Umbilical cord (tissue), 1 donor: ENCODE measurements at regions not wholly inside any gene's neighbourhood (a gene's known extent, or its start where the extent isn't known, plus 50 kb on each side); places are given as distances from the start of the nearest gene placed in this dataset.

Experiments
- DNase-seq: peaks from one replicate; pipeline ENCODE4 v3.0.0-alpha.2; 2015; ENCODE audit warnings: low spot score

DNA sequence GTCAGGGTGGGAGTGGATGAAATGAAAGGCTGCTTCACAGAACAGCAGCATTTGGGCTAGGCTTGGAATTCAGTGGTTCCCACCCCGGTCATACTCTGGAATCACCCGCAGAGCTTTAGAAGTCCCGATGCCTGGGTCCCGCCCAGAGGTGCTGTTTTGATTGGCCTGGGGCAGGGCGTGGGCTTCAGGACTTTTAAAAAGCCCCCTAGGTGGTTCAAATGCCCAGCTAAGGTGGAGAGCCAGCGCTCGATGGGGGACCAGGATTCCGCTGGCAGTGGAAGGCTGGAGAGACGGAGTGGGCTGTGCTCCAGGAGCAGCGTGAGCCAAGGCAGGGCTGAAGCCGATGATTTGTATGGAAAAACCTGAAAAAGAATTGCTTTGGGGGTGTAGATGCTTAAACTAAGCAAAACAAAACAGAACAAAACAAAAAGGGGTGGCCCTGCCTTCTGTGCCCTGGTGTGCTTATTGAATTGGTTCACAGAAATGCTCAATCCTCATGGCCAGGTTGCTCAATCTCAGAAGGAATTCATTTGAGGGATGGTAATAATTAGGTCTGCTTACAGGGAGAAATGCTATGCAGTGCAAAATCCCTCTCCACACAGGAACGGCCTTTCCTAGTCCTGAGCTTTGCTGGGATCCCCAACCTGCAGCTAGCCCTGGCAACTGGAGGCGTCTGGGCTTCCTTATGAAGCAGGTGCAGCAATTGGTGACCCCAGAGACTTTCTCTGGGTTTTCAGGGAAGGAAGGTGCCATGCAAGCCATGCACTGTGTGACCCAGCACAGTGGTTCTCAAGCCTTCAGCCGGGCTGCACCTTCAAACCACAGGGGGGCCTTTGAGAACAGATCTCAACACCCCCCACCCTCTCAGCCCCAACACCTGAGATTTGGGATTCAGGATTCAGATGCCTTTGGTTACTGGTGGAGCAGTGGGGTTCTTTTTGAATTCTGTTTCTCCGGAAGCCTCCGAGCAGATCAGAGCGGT is 174.0 kb upstream of the ZNF618 start:
- no peak for DNase-seq

GRCh38 chr9:113705306-113705927 is 170.7 kb upstream of the ZNF618 start:
- DNase-seq: no peak

- no peak for DNase-seq
These were observed 170.1 kb upstream of the ZNF618 start for GRCh38 chr9:113705928-113706519.

GRCh38 chr9:113707953-113708695 is 168.0 kb upstream of the ZNF618 start:
- no peak for DNase-seq

- DNase-seq: no peak
These were observed 167.0 kb upstream of the ZNF618 start for GRCh38 chr9:113708821-113709713.

- DNase-seq: no peak
These were observed 166.4 kb upstream of the ZNF618 start for GRCh38 chr9:113709721-113710120.

GRCh38 chr9:113711251-113711650 is 164.9 kb upstream of the ZNF618 start:
- DNase-seq: no peak

DNA sequence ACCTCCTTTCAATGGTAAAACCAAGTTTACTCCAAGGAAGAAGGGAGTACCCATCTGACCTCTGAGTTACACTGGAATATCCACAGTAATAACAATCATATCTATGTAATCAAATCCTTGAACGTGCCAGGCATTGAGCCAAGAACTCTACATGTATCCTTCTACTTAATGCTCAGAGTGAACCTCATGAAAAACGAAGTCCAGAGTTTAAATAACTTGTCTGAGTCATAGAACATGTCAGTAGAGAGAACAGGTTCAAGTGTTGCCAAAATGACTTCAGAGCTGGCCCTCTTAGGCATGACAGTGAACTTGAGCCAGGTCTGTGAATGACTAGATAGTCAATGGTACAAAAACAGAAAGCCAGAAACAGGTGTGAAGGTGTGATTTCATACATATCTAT is 164.1 kb upstream of the ZNF618 start:
- DNase-seq: peak; percentile 4

DNA sequence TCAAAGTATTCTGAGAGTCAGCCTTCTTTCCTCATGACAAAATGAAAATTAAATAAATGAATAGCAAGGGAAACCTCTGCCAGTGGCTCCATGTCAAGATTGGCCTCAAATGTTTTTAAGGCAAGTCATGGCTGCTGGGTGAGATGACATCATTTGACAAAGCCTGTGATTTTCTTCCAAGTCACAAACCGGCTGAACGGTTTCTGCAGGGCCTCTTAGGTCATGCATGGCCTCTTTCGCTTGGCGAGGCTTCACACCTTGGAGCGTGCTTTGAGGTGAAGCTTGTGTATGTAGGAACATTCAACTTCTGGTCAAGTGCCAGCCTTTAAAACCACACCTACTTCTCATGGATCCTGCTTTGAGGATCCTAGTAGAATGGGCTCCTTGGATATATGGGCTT is 161.0 kb upstream of the ZNF618 start:
- DNase-seq: no peak

GRCh38 chr9:113719919-113720318 is 156.2 kb upstream of the ZNF618 start:
- no peak for DNase-seq

GRCh38 chr9:113720495-113720894 is 155.6 kb upstream of the ZNF618 start:
- DNase-seq: no peak

DNA sequence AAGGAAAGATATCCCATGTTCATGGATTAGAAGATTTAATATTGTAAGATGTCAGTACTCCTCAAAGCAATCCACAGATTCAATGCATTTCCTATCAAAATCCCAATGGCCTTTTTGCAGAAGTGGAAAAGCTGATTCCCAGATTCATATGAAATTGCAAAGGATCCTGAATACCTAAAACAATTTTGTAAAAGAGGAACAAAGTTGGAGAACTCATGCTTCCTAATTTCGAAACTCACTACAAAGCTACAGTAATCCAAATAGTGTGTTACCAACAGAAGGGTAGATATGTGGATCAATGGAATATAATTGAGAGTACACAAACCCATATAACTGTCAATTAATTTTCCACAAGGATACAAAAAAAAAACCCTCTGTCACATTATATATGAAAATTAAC is 154.3 kb upstream of the ZNF618 start:
- no peak for DNase-seq

- no peak for DNase-seq
These were observed 151.9 kb upstream of the ZNF618 start for GRCh38 chr9:113724202-113724601.

- DNase-seq: no peak
These were observed 147.1 kb upstream of the ZNF618 start for GRCh38 chr9:113728989-113729388.

- no peak for DNase-seq
These were observed 141.3 kb upstream of the ZNF618 start for GRCh38 chr9:113734826-113735225.

DNA sequence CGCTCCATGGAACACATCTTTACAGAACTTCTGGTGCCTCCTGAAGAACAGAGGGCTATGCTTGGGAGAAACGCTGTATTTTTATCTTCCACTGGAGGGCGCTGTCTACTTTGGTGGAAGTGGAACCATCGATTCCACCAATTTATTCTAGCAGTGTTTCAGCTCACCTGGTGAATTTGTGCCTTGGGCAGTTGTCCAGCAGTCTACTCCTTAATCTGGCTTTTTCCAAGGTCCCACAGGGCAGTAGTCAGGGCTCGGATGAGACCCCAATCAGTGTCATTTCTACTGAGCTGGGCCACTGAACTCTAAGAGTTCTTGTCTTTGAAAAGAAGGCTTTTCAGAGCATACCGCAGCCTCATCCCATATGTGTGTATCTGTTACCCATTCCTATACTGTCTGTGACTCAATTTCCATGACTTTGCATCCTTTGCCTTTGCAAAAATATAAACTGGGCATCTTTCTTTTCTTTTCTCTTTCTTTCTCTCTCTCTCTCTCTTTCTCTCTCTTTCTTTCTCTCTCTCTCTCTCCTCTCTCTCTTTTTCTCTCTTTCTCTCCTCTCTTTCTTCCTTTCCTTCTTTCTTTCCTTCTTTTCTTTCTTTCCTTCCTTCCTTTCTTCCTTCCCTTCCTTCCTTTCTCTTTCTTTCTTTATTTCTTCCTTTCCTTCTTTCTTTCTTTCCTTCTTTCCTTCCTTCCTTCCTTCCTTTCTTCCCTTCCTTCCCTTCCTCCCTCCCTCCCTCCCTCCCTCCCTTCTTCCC is 138.4 kb upstream of the ZNF618 start:
- peak; percentile 23 for DNase-seq

- DNase-seq: no peak
These were observed 137.6 kb upstream of the ZNF618 start for GRCh38 chr9:113738496-113738892.

GRCh38 chr9:113738893-113739604 is 137.1 kb upstream of the ZNF618 start:
- no peak for DNase-seq
